ENCODE measurements at regions not wholly inside any gene's neighbourhood (a gene's known extent, or its start where the extent isn't known, plus 50 kb on each side); places are given as distances from the start of the nearest gene placed in this dataset.

GRCh38 chr9:118303216-118303615 is 599.0 kb downstream of the TLR4 start:
- no peak for DNase-seq (ENCODE audit: low read depth, low spot score)

- no peak for DNase-seq (ENCODE audit: low read depth, low spot score)
Observed at GRCh38 chr9:118305331-118305730, 601.1 kb downstream of the TLR4 start.

GRCh38 chr9:118306801-118307200 is 602.6 kb downstream of the TLR4 start:
- no peak for DNase-seq (ENCODE audit: low read depth, low spot score)

- no peak for DNase-seq (ENCODE audit: low read depth, low spot score)
Observed at GRCh38 chr9:118313965-118314364, 609.8 kb downstream of the TLR4 start.

GRCh38 chr9:118316831-118317343 is 612.7 kb downstream of the TLR4 start:
- no peak for DNase-seq (ENCODE audit: low read depth, low spot score)

- DNase-seq (ENCODE audit: low read depth, low spot score): no peak
Observed at GRCh38 chr9:118318770-118319431, 614.7 kb downstream of the TLR4 start.

GRCh38 chr9:118321788-118322187 is 617.6 kb downstream of the TLR4 start:
- no peak for DNase-seq (ENCODE audit: low read depth, low spot score)

GRCh38 chr9:118324706-118325105 is 620.5 kb downstream of the TLR4 start:
- no peak for DNase-seq (ENCODE audit: low read depth, low spot score)

GRCh38 chr9:118325757-118326156 is 621.6 kb downstream of the TLR4 start:
- DNase-seq (ENCODE audit: low read depth, low spot score): no peak

GRCh38 chr9:118326326-118326725 is 622.1 kb downstream of the TLR4 start:
- DNase-seq (ENCODE audit: low read depth, low spot score): no peak

GRCh38 chr9:118330191-118330986 is 626.2 kb downstream of the TLR4 start:
- DNase-seq (ENCODE audit: low read depth, low spot score): no peak

GRCh38 chr9:118331622-118332045 is 627.4 kb downstream of the TLR4 start:
- DNase-seq (ENCODE audit: low read depth, low spot score): no peak

- DNase-seq (ENCODE audit: low read depth, low spot score): no peak
Observed at GRCh38 chr9:118336250-118336942, 632.2 kb downstream of the TLR4 start.

- DNase-seq (ENCODE audit: low read depth, low spot score): no peak
Observed at GRCh38 chr9:118336943-118337330, 632.7 kb downstream of the TLR4 start.

- DNase-seq (ENCODE audit: low read depth, low spot score): no peak
Observed at GRCh38 chr9:118360036-118360435, 655.8 kb downstream of the TLR4 start.

- no peak for DNase-seq (ENCODE audit: low read depth, low spot score)
Observed at GRCh38 chr9:118362123-118362522, 657.9 kb downstream of the TLR4 start.

- no peak for DNase-seq (ENCODE audit: low read depth, low spot score)
Observed at GRCh38 chr9:118362596-118362995, 658.4 kb downstream of the TLR4 start.

GRCh38 chr9:118364266-118365106 is 660.3 kb downstream of the TLR4 start:
- DNase-seq (ENCODE audit: low read depth, low spot score): no peak

- DNase-seq (ENCODE audit: low read depth, low spot score): no peak
Observed at GRCh38 chr9:118366228-118366627, 662.0 kb downstream of the TLR4 start.

GRCh38 chr9:118367383-118367782 is 663.2 kb downstream of the TLR4 start:
- no peak for DNase-seq (ENCODE audit: low read depth, low spot score)

GRCh38 chr9:118384531-118385100 is 680.4 kb downstream of the TLR4 start:
- no peak for DNase-seq (ENCODE audit: low read depth, low spot score)

Data from smooth muscle cell of the brain vasculature (primary cell).